ENCODE measurements at regions not wholly inside any gene's neighbourhood (a gene's known extent, or its start where the extent isn't known, plus 50 kb on each side); places are given as distances from the start of the nearest gene placed in this dataset.

GRCh38 chr11:122273476-122274191 lies 157.6 kb upstream of the BLID start:
- DNase-seq (ENCODE audit: low spot score): no peak

- no peak for DNase-seq (ENCODE audit: low spot score)
These were observed 155.7 kb upstream of the BLID start for GRCh38 chr11:122271745-122272144.

GRCh38 chr11:122271137-122271536 lies 155.1 kb upstream of the BLID start:
- no peak for DNase-seq (ENCODE audit: low spot score)

- no peak for DNase-seq (ENCODE audit: low spot score)
These were observed 154.5 kb upstream of the BLID start for GRCh38 chr11:122270535-122270934.

- no peak for DNase-seq (ENCODE audit: low spot score)
These were observed 153.8 kb upstream of the BLID start for GRCh38 chr11:122269824-122270223.

- DNase-seq (ENCODE audit: low spot score): no peak
These were observed 152.7 kb upstream of the BLID start for GRCh38 chr11:122268601-122269130.

GRCh38 chr11:122267602-122268001 lies 151.6 kb upstream of the BLID start:
- no peak for DNase-seq (ENCODE audit: low spot score)

- DNase-seq (ENCODE audit: low spot score): no peak
These were observed 150.0 kb upstream of the BLID start for GRCh38 chr11:122265981-122266380.

GRCh38 chr11:122264121-122264520 lies 148.1 kb upstream of the BLID start:
- no peak for DNase-seq (ENCODE audit: low spot score)

- no peak for DNase-seq (ENCODE audit: low spot score)
These were observed 145.5 kb upstream of the BLID start for GRCh38 chr11:122261546-122261945.

GRCh38 chr11:122259195-122259821 lies 143.3 kb upstream of the BLID start:
- no peak for DNase-seq (ENCODE audit: low spot score)

GRCh38 chr11:122258446-122259194 lies 142.6 kb upstream of the BLID start:
- DNase-seq (ENCODE audit: low spot score): no peak

GRCh38 chr11:122253589-122254231 lies 137.7 kb upstream of the BLID start:
- DNase-seq (ENCODE audit: low spot score): no peak

GRCh38 chr11:122248939-122249338 lies 132.9 kb upstream of the BLID start:
- DNase-seq (ENCODE audit: low spot score): no peak

GRCh38 chr11:122248131-122248530 lies 132.1 kb upstream of the BLID start:
- no peak for DNase-seq (ENCODE audit: low spot score)

- DNase-seq (ENCODE audit: low spot score): no peak
These were observed 130.9 kb upstream of the BLID start for GRCh38 chr11:122246874-122247273.

- DNase-seq (ENCODE audit: low spot score): no peak
These were observed 126.7 kb upstream of the BLID start for GRCh38 chr11:122242731-122243130.

GRCh38 chr11:122241566-122241965 lies 125.6 kb upstream of the BLID start:
- DNase-seq (ENCODE audit: low spot score): no peak

- no peak for DNase-seq (ENCODE audit: low spot score)
These were observed 124.6 kb upstream of the BLID start for GRCh38 chr11:122240638-122241037.

GRCh38 chr11:122235615-122236014 lies 119.6 kb upstream of the BLID start:
- DNase-seq (ENCODE audit: low spot score): no peak

GRCh38 chr11:122234780-122235179 lies 118.8 kb upstream of the BLID start:
- no peak for DNase-seq (ENCODE audit: low spot score)

- DNase-seq (ENCODE audit: low spot score): no peak
These were observed 118.2 kb upstream of the BLID start for GRCh38 chr11:122234257-122234656.
